ENCODE measurements at regions not wholly inside any gene's neighbourhood (a gene's known extent, or its start where the extent isn't known, plus 50 kb on each side); places are given as distances from the start of the nearest gene placed in this dataset.

DNA sequence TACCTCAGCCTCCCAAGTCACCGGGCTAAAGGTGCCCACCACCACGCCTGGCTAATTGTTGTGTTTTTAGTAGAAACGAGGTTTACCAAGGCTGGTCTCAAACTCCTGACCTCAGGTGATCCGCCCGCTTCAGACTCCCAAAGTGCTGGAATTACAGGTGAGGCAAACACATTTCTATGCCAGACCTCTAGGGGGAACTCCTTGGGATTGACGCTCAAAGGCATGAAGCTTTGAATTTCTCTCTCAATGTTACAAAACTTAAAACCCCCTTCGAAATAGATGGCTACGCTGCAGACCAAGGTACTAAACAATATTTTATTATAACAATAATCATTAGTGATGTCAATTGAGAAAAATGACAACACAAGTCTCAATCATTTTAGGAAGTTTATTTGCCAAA is 330.0 kb downstream of the SETD4 start:
- TF ChIP-seq, protein P1, sequence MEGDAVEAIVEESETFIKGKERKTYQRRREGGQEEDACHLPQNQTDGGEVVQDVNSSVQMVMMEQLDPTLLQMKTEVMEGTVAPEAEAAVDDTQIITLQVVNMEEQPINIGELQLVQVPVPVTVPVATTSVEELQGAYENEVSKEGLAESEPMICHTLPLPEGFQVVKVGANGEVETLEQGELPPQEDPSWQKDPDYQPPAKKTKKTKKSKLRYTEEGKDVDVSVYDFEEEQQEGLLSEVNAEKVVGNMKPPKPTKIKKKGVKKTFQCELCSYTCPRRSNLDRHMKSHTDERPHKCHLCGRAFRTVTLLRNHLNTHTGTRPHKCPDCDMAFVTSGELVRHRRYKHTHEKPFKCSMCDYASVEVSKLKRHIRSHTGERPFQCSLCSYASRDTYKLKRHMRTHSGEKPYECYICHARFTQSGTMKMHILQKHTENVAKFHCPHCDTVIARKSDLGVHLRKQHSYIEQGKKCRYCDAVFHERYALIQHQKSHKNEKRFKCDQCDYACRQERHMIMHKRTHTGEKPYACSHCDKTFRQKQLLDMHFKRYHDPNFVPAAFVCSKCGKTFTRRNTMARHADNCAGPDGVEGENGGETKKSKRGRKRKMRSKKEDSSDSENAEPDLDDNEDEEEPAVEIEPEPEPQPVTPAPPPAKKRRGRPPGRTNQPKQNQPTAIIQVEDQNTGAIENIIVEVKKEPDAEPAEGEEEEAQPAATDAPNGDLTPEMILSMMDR (IDR thresholded peaks at IDR 0.05): no peak
- TF ChIP-seq POLR2A (IDR thresholded peaks at IDR 0.05): no peak
